Stimulated activated CD8-positive, alpha-beta memory T cell treated with anti-CD3 and anti-CD28 coated beads, Interleukin-7, amount 100 ng/mL, for 24 hours (primary cell): ENCODE measurements at regions not wholly inside any gene's neighbourhood (a gene's known extent, or its start where the extent isn't known, plus 50 kb on each side); places are given as distances from the start of the nearest gene placed in this dataset.

Experiments used
- DNase-seq: peaks from one replicate; pipeline ENCODE4 v3.0.0-alpha.2; 2020; ENCODE audit warnings: low read depth

DNA sequence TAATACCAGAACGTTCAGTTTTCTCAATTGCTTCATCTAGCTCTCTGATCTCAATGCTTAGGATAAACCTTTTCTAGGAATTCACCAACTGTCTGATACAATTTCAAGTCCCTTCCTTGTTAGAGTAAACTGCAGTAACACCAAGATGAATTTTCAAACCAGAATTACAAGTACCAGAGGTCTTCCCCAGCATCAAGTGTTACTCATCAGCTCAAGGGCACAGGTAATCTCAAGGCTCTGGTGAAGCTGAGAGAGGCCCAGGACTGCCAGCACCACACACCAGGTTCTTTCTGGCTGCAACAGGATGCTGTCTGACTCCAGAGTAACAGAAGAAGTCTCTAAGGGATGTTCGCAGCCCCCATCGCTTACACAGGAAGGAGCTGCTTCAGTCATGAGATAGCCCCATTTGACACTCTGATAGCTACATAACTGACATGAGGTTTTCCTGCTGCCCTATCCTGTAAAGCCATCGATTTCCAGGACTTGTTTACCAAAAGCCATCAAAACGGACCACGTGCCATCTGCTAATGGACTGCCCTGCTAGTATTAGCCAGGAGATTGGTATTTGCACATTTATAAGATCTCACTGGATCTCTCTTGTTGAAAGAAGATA lies 549.4 kb downstream of the UTRN start:
- DNase-seq = no peak

DNA sequence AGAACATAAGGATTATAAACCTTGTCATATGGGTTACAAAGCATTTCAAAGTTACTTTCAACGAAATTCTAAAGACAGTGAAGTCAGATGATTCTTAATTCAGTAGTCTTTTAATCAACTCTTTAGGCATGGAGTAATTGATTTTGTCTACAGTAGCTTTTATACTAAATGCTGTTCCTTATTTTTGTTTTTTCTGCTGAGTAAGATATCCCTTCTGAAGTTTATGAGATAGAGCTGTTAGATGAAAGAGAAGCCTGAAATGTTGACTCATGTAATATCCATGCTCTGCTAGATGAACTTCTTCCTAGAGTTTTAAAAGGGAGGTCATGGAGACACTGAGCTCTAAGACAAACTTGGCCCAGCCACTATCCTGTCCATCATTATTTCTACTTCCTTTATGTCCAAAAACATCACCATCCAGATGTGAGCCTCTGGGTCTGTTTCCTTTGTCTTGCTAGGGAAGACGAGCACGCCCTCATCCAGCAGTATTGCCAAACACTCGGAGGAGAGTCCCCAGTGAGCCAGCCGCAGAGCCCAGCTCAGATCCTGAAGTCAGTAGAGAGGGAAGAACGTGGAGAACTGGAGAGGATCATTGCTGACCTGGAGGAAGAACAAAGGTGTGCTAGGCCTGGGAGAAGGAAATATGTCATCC lies 550.3 kb downstream of the UTRN start:
- no peak for DNase-seq

DNA sequence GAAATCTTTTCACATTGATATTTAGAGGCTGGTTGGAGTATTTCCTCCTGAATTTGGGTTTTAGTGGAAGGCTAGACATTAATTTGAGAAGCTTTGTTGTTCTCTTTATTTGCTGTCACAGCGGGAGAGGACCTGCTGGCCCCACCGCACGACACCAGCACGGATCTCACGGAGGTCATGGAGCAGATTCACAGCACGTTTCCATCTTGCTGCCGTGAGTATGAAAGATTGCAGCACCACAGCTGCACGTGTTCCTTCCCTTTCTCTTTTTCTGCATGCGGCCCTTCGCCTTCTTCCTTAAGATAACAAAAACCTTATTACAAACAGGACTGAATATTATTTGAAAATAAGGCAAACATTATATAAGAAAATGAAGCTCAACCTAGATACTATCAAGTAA lies 555.5 kb downstream of the UTRN start:
- no peak for DNase-seq

DNA sequence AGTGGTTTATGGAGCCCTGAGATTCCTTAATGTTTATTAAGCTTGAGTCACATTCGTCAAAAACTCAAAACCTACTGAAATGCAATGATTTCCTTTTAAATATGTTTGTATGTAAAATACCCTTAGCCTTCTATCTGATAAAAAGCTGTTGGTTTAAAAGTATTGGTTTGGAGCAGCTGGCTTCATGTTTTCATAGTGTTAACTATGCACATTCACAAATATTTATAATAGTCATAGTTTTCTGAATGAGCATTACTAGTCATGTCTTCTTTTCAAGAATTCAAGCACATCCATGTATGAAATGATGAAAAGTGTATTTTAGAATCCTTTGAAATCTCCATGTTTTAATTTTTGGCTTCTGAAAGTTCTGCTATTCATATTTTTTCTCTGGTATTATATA lies 558.6 kb downstream of the UTRN start:
- DNase-seq = no peak

DNA sequence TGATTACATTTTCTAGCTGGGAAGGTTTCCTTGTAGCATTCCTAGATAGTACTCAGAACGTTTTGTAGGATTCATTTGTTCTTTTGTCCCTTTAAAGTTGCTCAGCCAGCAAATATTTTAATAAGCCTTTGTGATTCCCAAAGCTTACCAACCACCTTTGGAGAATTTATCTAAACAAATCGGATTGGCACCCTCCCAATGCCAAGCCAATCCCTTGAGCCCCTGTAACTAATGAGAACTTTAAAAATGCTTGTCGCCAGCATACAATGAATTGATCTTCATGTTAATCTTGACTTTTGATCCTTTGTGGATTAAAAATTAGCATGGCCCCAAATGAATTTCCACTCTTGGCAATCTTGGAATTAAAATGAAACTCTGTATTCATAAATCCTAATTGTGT lies 559.5 kb downstream of the UTRN start:
- no peak for DNase-seq

DNA sequence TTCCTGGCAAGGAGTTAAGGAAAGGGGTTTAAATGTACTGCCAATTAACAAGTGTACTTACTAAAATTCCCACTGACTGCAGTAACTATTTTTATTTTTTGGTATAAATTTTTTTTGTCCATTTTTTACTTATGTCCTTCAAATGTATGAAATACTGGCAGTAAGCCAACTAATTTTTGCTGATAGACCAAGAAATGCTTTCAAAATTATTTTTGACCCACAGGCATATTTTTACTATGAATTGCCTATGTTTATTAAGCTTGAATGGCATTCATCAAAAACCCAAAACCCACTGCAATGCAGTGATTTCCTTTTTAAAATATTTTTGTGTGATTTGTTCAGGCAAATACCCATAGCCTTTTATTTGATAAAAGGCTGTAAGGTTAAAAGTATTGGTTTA lies 560.1 kb downstream of the UTRN start:
- no peak for DNase-seq

DNA sequence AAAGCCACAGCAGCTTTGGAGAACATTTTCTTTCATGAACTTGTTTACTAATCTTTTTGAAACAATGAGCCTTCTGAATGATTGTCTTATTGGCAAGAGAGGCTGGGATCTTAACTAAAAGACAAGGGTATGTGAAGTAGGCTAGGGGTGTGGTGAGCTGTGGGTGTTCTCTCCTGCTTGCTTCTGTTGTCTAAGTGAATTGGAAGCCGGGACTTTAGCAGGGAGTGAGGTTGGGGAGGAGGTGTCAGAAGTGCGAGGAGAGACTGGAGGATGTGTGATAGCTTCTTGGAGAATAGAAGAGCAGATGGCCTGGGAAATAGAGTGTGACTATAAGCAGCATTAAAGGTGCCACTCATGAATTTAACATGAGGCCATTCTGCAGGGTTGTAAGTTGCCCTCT lies 562.8 kb downstream of the UTRN start:
- DNase-seq = no peak

DNA sequence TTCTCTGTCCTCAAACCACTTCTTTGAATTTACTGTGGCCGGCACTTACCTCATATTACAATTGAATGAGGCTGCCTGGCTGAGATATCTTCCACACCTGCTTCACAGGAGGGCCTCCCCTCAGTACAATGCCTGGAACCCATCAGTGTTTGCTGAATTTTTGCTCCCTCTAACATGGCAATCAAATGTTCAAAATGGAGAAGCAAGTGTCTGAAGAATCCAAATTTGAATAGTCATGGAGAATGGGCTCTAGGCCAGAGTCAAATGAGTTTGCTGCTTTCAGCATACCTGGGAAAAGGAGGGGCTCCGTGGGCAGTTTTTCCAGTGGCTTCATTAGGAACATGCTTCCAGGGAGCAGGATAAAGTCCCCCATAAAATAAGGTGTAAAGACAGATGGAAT lies 564.8 kb downstream of the UTRN start:
- no peak for DNase-seq

DNA sequence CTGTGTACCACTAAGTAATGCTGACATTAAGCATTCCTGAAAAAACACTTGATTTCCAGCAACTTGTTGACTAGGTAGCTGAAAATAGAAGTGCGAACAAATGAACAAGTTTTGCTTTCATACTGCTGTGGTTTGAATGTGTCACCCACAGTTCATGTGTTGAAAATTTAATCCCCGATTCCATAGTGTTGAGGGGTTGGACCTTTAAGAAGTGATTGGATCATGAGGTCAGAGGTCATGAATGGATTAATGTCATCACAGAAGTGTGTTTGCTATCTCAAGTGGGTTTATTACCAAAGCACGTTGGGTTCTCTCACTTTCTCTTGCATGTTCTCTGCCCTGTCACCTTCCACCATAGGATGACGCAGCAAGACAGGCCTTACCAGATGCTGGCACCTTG lies 568.5 kb downstream of the UTRN start:
- no peak for DNase-seq

DNA sequence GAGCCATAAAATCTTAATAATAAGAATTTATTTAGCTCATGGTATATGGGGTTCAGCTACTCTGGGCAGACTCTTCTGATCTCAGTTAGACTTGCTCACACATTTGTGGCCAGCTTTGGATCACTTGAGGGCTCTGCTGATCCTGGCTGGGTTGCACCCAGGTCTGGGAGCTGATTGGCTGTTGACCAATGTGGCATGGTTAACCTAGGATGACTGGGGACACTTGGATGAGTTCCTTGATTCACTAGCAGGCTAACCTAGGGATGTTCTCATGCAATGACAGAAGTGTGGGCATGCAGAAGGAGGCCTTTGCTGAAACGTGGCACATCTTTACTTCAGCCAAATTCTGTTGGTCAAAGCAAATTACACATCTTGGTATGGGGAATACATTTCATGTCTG lies 569.5 kb downstream of the UTRN start:
- no peak for DNase-seq

DNA sequence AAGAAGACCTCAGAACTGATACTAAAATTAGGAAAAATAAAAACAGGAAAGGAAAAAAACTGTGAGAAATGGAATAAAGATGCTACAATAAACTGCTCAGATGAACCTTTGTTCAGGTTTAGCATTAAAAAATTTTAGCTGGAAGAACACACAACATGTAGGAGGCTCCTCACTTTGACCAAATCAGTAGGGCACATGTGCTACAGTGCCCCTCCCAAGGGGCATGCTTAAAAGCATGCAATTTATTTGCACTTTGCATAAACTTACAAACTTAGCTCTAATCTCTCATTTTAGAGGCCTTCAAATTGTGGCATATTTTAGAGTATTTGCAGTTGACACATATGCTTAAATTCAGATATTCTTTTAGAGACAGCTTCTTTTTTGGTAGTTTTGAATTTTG lies 570.2 kb downstream of the UTRN start:
- DNase-seq = no peak

DNA sequence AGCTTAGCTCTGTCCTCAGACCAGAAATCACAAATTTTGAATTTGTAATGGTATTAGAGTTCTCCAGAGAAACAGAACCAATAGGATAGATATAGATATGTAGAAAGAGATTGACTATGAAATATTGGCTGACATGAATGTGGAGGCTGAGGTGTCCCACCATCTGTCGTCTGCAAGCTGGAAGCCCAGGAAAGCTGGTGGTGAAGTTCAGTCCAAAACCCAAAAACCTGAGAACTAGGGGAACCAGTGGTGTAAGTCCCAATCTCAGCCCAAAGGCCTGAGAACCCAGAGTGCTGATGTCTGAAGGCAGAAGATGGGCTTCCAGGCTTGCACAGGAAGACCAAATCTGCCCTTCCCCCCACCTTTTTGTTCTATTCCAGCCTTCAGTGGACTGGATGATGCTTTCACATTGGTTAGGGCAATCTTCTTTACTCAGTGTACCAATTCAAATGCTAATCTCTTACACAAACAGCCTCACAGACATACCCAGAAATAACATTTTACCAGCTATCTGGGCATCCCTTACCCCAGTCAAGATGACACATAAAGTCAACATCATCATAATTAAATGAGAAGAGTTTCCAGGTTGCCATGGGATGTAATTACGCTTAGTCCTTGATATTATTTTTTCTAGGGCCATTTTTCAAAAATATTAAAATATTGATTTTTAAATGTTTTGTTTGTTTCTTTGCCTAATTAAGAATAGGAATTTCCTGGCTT lies 570.8 kb downstream of the UTRN start:
- DNase-seq = no peak

DNA sequence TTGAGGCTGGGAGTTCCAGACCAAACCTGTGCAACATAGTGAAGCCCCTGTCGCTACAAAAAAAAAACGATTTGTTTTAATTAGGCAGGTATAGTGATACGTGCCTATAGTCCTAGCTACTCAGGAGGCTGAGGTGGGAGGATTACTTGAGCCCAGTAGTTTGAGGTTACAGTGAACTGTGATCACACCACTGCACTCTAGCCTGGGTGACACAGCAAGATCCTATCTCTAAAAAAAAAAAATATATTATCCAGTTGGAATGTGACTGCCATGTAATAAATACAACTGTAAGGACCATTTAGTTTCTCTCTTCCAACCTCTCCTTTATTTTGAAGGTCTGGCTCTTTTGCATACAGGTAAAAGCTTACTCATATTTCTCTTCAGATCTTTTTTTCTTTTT lies 571.5 kb downstream of the UTRN start:
- no peak for DNase-seq

DNA sequence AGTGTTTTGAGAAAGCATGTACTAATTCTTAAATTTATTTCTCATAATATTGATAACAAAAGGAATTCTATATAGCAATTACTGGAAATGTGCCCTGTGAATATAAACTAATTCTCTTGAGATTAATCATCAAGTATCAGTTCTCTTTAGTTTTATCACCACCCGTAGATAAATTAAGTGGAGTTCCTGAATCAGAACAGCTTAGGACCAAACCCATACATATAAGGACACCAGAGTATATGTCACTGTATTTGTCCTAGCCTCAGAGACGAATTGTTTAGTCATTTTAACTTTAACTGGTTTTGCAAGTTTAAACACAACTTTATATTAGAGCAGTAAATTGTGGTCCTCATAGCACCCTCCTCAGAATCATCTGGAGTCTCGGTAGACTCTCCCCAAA lies 572.0 kb downstream of the UTRN start:
- DNase-seq = no peak

DNA sequence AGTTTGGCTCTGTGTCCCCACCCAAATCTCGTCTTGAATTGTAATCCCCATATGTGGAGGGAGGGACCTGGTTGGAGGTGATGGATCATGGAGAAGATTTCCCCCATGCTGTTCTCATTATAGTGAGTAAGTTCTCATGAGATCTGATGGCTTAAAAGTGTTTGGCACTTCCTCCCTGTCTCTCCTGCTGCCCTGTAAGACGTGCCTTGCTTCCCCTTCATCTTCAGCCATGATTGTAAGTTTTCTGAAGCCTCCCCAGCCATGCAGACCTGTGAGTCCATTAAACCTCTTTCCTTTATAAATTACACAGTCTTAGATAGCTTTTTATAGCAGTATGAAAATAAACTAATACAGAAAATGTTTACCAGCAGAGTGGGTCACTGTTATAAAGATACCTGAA lies 577.6 kb downstream of the UTRN start:
- DNase-seq = no peak

DNA sequence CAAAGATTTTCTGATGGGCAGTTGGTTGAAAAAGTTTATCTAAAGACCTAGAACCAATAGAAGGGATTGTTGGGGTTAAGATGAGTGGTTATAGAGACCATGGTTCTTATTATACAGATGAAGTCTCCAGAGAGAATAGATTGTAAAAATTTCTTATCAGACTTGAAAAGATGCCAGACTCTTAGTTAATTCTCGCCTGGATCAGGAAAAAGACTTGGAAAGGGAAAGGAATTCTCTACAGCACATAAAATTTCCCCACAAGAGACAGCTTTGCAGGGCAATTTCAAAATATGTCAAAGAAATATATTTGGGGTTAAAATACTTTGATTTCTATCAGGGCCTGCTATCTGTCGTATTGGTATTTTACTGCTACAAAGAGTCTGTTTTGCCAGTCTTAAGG lies 582.6 kb downstream of the UTRN start:
- DNase-seq = no peak

DNA sequence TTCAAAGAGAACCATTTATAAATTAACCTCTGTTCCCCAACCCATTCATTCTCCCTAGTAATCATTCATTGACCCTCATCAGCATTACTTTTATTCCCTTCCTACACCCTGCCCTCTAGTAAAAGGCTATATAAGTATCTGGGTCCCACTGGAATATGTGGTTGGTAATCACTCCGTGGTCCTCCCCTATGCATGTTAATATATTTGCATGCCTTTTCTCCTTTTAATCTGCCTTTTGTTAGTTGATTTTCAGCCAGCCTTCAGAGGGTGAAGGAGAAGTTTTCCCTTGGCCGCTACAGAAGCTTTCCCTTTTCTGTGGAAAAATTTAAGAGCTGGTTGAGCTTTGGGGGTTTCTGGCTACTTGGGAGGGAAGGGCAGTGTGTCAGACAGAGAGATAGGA lies 585.6 kb downstream of the UTRN start:
- DNase-seq = no peak

DNA sequence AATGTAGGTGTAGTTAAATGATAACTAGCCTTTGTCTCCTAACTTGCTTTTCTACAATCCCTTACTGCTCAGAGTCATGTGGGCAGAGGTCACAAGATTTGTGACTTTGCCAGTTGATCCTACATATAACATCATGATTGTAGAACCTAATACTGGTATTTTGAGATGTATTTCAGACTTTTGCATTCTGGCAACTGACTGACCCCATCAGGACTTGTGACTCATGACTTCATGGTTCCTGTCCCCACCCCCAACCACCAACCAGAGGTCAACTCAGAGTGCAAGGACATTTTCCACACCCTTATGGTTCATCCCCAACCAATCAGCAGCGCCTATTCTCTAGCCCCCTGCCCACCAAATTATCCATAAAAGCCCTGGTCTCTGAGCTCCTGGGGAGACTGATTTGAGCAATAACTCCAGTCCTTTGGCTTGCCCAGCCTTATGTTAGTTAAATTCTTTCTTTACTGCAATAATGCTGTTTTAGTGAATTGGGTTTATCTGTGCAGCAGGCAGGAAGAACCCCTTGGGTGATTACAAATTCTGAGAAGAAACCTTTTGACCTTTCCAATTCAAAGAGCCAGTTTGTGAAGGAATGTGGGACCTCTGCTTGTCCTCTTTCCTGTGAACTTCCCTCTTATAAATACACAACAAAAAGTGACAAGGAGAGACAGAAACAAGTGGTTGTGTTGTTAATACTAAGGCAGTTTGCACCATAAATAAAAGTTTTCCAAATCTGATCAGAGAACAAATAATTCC lies 588.7 kb downstream of the UTRN start:
- no peak for DNase-seq

DNA sequence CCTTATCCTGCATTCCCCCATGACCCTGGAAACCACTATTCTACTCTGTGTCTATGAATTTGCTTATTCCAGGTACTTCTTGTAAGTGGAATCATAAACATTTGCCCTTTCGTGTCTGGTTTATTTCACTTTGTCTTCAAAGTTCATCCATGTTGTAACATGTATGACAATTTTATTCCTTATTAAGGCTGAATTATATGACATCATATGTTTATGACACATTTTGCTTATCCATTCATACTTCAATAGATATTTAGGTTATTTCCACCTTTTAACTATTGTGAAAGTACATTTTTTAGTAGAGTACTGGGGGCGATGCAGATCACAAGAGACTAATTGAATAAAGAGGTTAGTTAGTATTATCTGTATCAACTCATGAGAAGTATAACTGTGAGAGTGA lies 591.6 kb downstream of the UTRN start:
- no peak for DNase-seq

DNA sequence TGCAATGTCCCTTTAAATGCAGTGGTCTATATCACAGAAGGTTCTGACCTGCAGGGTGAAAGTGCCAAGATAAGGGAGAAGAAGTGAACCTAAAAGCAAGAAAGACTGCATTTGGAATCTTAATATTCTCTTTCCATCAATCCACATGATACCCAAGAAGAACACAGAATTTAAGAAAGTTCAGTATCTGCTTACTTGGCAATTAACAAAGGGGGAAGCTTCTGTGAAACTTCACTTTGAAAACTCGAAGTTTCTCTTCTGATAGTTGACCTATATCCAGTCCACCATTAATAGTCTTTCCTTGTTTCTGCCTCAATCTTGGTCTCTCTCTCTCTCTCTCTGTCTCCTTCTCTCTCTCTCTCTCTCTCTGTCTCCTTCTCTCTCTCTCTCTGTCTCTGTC lies 592.0 kb downstream of the UTRN start:
- no peak for DNase-seq

DNA sequence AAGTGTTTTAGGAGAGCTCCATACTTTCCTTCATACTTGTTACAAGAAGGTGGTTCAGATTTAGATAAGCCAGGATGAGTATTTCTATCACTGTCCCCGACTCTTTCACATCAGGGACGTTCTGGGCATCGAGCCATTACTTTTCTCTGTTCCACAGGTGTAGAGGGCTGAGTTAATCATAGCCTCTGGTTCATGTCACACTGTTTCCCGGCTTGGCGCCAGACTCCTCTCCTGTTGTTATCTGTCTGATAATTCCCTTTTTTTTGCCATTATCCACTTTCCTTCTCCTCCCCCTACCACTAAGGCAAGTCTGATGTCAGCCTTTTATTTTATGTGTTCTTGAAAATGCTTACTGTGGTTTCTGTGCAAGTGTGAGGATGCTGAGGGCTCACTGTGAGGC lies 593.4 kb downstream of the UTRN start:
- no peak for DNase-seq

DNA sequence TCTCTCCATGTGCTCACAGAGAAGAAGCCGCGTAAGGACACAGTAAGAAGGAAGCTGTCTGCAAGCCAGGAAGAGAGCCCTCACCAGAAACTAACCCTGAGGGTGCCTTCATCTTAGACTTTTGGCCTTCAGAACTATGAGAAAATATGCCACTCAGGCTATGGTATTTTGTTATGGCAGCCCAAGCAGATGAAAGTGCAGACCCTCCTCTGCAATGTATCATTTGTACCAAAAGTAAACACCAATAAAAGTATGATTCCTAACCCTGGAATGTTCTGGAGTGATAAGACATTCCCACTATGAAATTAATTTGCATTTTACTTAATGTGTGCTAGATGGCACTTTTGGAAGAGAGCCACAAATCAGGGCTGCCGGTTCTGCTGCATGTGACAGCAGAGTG lies 594.3 kb downstream of the UTRN start:
- no peak for DNase-seq

DNA sequence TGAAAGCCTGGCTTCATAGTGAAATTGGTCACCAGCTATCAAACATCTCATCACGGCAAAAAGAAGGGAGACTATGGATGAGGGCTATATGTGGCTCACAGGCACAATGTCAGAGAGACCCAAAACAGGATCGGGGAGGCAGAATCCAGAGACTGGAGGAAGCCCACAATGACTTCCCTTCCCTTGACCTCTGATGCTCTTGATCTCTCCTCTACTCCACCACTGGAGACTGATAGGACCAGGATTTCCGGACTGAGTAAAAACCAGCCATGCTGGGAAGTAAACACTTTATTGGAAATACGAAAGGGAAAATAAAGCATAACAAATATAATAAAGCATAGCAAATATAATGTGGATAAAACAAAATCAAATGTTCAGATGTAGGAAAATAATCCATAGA lies 597.3 kb downstream of the UTRN start:
- DNase-seq = no peak
